HUES6 (cell line): ENCODE measurements at regions not wholly inside any gene's neighbourhood (a gene's known extent, or its start where the extent isn't known, plus 50 kb on each side); places are given as distances from the start of the nearest gene placed in this dataset.

ENCODE experiments used
- H3K27ac ChIP-seq: 2 replicates; pipeline ENCODE4 v1.7.0; 2013; ENCODE audit warnings: low read depth, mild to moderate bottlenecking, low read length, inconsistent platforms
- H3K27me3 ChIP-seq: 2 replicates; pipeline ENCODE4 v1.6.1; 2013; ENCODE audit warnings: low read length; ENCODE audit not compliant: control insufficient read depth, insufficient read depth
- H3K36me3 ChIP-seq: 2 replicates; pipeline ENCODE4 v1.6.1; 2013; ENCODE audit warnings: low read length; ENCODE audit not compliant: control insufficient read depth, insufficient read depth
- H3K4me1 ChIP-seq: 2 replicates; pipeline ENCODE4 v1.6.1; 2013; ENCODE audit warnings: low read length; ENCODE audit not compliant: control insufficient read depth, insufficient read depth
- H3K4me3 ChIP-seq: 2 replicates; pipeline ENCODE4 v1.5.1; 2013; ENCODE audit warnings: low read depth, low read length
- H3K9ac ChIP-seq: one replicate; pipeline ENCODE4 v1.6.1; 2013; ENCODE audit warnings: mild to moderate bottlenecking, low read length
- H3K9me3 ChIP-seq: 2 replicates; pipeline ENCODE4 v1.6.1; 2013; ENCODE audit warnings: low read depth, low read length; ENCODE audit not compliant: control insufficient read depth, insufficient read depth

DNA sequence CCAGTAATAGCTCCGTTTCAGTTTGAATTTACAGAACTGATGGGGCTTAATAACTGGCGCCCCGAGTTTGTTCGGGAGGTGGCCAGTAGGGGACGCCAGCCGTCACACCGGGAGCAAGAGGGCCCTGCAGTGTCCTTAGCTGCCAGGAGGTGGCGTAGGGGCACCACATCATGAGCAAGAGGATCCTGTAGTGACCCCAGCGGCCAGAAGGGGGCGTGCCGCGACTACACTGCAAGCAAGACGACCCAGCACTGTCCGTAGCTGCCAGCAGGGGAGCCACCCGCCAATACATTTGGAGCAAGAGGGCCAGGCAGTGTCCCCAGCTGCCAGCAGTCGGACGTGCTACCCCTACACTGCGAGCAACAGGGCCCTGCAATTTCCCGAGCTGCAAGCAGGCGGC is 663.7 kb upstream of the B3GAT1 start:
- Histone ChIP-seq H3K27me3 (no peaks in the 10 kb centered on the region), H3K36me3 (no peaks in the 10 kb centered on the region), H3K4me3 (no peak overlapping the region), H3K9me3 (peaks cover 30% of the 10 kb centered on the region), H3K27ac (no peak overlapping the region), H3K4me1 (no peaks in the 10 kb centered on the region), H3K9ac (no peak overlapping the region)

- Histone ChIP-seq H3K36me3 (no peaks in the 10 kb centered on the region), H3K27me3 (no peaks in the 10 kb centered on the region), H3K9me3 (peaks cover 30% of the 10 kb centered on the region), H3K27ac (no peak overlapping the region), H3K4me3 (no peak overlapping the region), H3K9ac (no peak overlapping the region), H3K4me1 (no peaks in the 10 kb centered on the region; the same call in 1 of the 2 replicates)
Measured at GRCh38 chr11:135074397-135074998, 662.5 kb upstream of the B3GAT1 start.

DNA sequence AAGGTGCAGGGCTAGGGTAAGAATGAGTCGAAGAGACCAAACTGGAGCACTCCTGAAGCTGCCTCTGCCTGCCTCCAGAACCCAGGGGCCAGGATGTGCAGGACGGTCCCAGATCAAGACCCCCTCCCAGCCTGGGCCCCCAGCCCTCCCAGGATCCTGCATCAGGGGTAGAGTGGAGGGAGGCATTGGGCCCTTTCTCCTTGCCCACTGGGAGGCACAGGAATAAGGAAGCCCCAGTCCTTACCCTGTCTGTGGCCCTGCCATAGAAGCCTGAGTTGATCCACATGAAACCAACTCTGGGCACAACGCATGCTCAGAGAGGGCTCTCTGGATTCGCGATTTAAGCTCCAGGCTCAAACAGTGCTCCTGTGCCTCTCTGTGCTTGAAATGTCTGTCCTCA is 661.8 kb upstream of the B3GAT1 start:
- Histone ChIP-seq H3K4me3 (no peak overlapping the region), H3K27ac (no peak overlapping the region), H3K27me3 (peaks cover 2% of the 10 kb centered on the region; the same call in 1 of the 2 replicates), H3K4me1 (peaks cover 3% of the 10 kb centered on the region; the same call in 1 of the 2 replicates), H3K36me3 (no peaks in the 10 kb centered on the region), H3K9me3 (peaks cover 30% of the 10 kb centered on the region), H3K9ac (no peak overlapping the region)

GRCh38 chr11:135073381-135073780 is 661.3 kb upstream of the B3GAT1 start:
- H3K27ac ChIP-seq: no peak overlapping the region
- peaks cover 2% of the 10 kb centered on the region; the same call in 1 of the 2 replicates for H3K27me3 ChIP-seq
- H3K4me1 ChIP-seq: peaks cover 3% of the 10 kb centered on the region; the same call in 1 of the 2 replicates
- peaks cover 30% of the 10 kb centered on the region for H3K9me3 ChIP-seq
- no peaks in the 10 kb centered on the region for H3K36me3 ChIP-seq
- no peak overlapping the region for H3K9ac ChIP-seq
- no peak overlapping the region for H3K4me3 ChIP-seq

- Histone ChIP-seq H3K4me1 (peaks cover 3% of the 10 kb centered on the region; the same call in 1 of the 2 replicates), H3K27ac (no peak overlapping the region), H3K27me3 (peaks cover 2% of the 10 kb centered on the region; the same call in 1 of the 2 replicates), H3K9me3 (peaks cover 18% of the 10 kb centered on the region), H3K9ac (no peak overlapping the region), H3K4me3 (no peak overlapping the region), H3K36me3 (no peaks in the 10 kb centered on the region)
Measured at GRCh38 chr11:135069890-135070289, 657.8 kb upstream of the B3GAT1 start.

- Histone ChIP-seq H3K36me3 (no peaks in the 10 kb centered on the region), H3K27ac (no peak overlapping the region), H3K9ac (no peak overlapping the region), H3K27me3 (peaks cover 2% of the 10 kb centered on the region; the same call in 1 of the 2 replicates), H3K4me3 (no peak overlapping the region), H3K4me1 (peaks cover 3% of the 10 kb centered on the region; the same call in 1 of the 2 replicates), H3K9me3 (peaks cover 9% of the 10 kb centered on the region)
Measured at GRCh38 chr11:135069063-135069462, 657.0 kb upstream of the B3GAT1 start.

- Histone ChIP-seq H3K4me3 (no peak overlapping the region), H3K27ac (no peak overlapping the region), H3K9me3 (peaks cover 7% of the 10 kb centered on the region), H3K4me1 (no peaks in the 10 kb centered on the region), H3K36me3 (no peaks in the 10 kb centered on the region), H3K27me3 (no peaks in the 10 kb centered on the region), H3K9ac (no peak overlapping the region)
Measured at GRCh38 chr11:135062994-135063393, 651.0 kb upstream of the B3GAT1 start.

- Histone ChIP-seq H3K9me3 (peaks cover 7% of the 10 kb centered on the region), H3K9ac (no peak overlapping the region), H3K36me3 (no peaks in the 10 kb centered on the region), H3K4me3 (no peak overlapping the region), H3K27ac (no peak overlapping the region), H3K4me1 (no peaks in the 10 kb centered on the region), H3K27me3 (no peaks in the 10 kb centered on the region)
Measured at GRCh38 chr11:135061166-135061565, 649.1 kb upstream of the B3GAT1 start.

GRCh38 chr11:135046986-135047385 is 634.9 kb upstream of the B3GAT1 start:
- Histone ChIP-seq H3K9me3 (no peaks in the 10 kb centered on the region), H3K27me3 (peaks cover 6% of the 10 kb centered on the region), H3K9ac (no peak overlapping the region), H3K27ac (no peak overlapping the region), H3K4me3 (no peak overlapping the region), H3K4me1 (no peaks in the 10 kb centered on the region), H3K36me3 (no peaks in the 10 kb centered on the region)

DNA sequence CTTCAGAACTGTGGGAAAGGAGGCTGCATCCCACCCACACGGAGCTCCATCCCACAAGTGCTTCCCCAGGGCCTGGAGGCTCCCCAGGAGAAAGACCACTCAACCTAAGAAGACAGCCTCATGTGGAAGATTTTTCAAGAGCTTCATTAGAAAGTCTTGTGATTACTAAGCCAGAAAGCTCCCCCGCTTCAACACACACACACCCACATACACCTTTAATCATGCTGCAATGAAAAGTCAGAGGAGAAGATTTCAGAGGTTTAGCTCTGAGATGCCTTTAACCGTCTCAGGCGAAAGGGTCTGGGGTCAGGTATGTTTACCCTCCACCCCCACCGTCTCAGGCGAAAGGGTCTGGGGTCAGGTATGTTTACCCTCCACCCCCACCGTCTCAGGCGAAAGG is 634.5 kb upstream of the B3GAT1 start:
- Histone ChIP-seq H3K9ac (no peak overlapping the region), H3K36me3 (no peaks in the 10 kb centered on the region), H3K27me3 (peaks cover 6% of the 10 kb centered on the region), H3K4me1 (no peaks in the 10 kb centered on the region), H3K27ac (no peak overlapping the region), H3K9me3 (no peaks in the 10 kb centered on the region), H3K4me3 (no peak overlapping the region)

DNA sequence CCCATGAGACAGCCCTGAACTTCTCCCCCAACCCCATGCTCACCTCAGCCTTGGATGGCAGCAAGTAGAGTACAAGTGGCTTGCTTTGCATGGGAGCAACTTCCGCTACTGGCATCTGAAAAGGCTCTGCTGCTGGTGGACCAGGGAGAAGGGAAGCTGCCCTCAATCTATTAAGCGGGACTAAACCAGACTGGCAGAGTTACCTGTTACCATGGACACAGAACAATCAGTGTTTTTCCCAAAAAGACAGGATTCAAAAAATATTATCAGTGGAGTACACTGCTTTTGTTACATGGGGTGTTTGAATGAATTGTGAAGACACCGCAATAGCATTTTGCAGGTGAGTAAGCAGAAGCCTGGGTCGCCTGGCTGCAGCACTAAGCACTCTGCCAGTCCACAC is 631.4 kb upstream of the B3GAT1 start:
- peaks cover 3% of the 10 kb centered on the region for H3K27me3 ChIP-seq

More for the DNA sequence above, 631.4 kb upstream of the B3GAT1 start:
- H3K4me1 ChIP-seq: no peaks in the 10 kb centered on the region
- H3K9ac ChIP-seq: no peak overlapping the region
- no peaks in the 10 kb centered on the region for H3K9me3 ChIP-seq
- no peak overlapping the region for H3K27ac ChIP-seq
- no peaks in the 10 kb centered on the region for H3K36me3 ChIP-seq
- H3K4me3 ChIP-seq: no peak overlapping the region
